Natural killer cell (primary cell): ENCODE measurements at regions not wholly inside any gene's neighbourhood (a gene's known extent, or its start where the extent isn't known, plus 50 kb on each side); places are given as distances from the start of the nearest gene placed in this dataset.

ENCODE experiments used
- ATAC-seq, 3 donors: fragments of 150-1000 bp in 2 of 3; fragments of 200-7000 bp in 1 of 3; cut with Tn5 transposase; 1 replicate in 1 of 3; 2 replicates in 2 of 3; pipeline ENCODE4 v1.10.0; 2021; ENCODE audit warnings: mild to moderate bottlenecking in 2 of 3, moderate library complexity in 2 of 3
- DNase-seq, 2 donors: peaks; one replicate each; pipeline versions ENCODE4 v3.0.0 to v3.0.0-alpha.2; 2013 to 2021; ENCODE audit warnings: mixed read lengths in 1 of 2
- H3K27ac ChIP-seq: one replicate; pipeline ENCODE4 v1.5.1; 2013; ENCODE audit warnings: mild to moderate bottlenecking, low read length
- H3K27me3 ChIP-seq: one replicate; pipeline ENCODE4 v1.6.1; 2013; ENCODE audit warnings: low read length; ENCODE audit not compliant: control insufficient read depth, insufficient read depth
- H3K36me3 ChIP-seq: one replicate; pipeline ENCODE4 v1.6.1; 2013; ENCODE audit warnings: low read length; ENCODE audit not compliant: control insufficient read depth, insufficient read depth
- H3K4me1 ChIP-seq: one replicate; pipeline ENCODE4 v1.6.1; 2013; ENCODE audit warnings: low read length; ENCODE audit not compliant: control insufficient read depth, insufficient read depth
- H3K4me3 ChIP-seq: one replicate; pipeline ENCODE4 v1.5.1; 2013; ENCODE audit warnings: low read length
- H3K9me3 ChIP-seq: one replicate; pipeline ENCODE4 v1.6.1; 2013; ENCODE audit warnings: low read length; ENCODE audit not compliant: control insufficient read depth, insufficient read depth
- H3K27ac Mint-ChIP-seq, 2 donors: one replicate each; pipeline ENCODE4 v1.8.0; 2022; ENCODE audit warnings: mild to moderate bottlenecking in 2 of 2, mixed read lengths in 2 of 2, moderate library complexity in 1 of 2
- H3K27me3 Mint-ChIP-seq, 2 donors: one replicate each; pipeline ENCODE4 v1.8.0; 2022; ENCODE audit warnings: low read depth in 2 of 2, mixed read lengths in 2 of 2
- H3K36me3 Mint-ChIP-seq: one replicate; pipeline ENCODE4 v1.8.0; 2022; ENCODE audit warnings: mixed read lengths
- H3K4me1 Mint-ChIP-seq, 2 donors: one replicate each; pipeline ENCODE4 v1.8.0; 2022; ENCODE audit warnings: mixed read lengths in 2 of 2
- H3K4me3 Mint-ChIP-seq: one replicate; pipeline ENCODE4 v1.8.0; 2022; ENCODE audit warnings: mild to moderate bottlenecking, moderate library complexity, mixed read lengths
- H3K9me3 Mint-ChIP-seq, 2 donors: one replicate each; pipeline ENCODE4 v1.8.0; 2022; ENCODE audit warnings: mixed read lengths in 2 of 2
- WGBS: methylation state at CpG from one replicate; pipeline ENCODE4 v1.1.7; 2013; ENCODE audit warnings: missing lambda C conversion rate; ENCODE audit not compliant: insufficient coverage; 5-methylcytosine and 5-hydroxymethylcytosine counted together
- intact Hi-C: fragments of 100-400 bp; cut with micrococcal nuclease; formaldehyde crosslinking; loops from one replicate; pipeline ENCODE4 v1.14.2; 2022
- TF ChIP-seq, protein P1 (sequence below): fragments of 200-600 bp; IDR thresholded peaks from one replicate; pipeline ENCODE4 v1.8.0; 2022; ENCODE audit warnings: antibody characterized with exemption

DNA sequence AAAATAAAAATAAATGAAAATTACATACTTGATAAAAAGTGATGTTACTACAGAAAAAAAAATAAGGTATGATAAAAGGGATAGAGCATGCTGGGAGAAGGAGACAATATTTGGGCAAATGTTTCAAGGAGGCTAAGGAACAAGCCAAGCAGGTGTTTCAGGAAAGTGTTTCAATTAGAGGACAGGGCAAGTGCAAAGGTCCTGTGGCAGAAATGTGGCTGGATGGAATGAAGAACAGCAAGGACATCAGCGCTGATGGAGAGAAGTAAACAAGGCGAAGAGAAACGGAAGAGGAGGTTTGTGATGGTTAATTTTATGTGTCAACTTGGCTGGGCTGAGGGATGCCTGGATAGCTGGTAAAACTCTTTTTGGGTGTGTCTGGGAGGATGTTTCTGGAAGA lies 331.2 kb upstream of the C16orf82 start:
- H3K27ac ChIP-seq: no peak overlapping the region
- H3K27me3 Mint-ChIP-seq: peaks cover 0 to 16% of the 10 kb centered on the region in 2 donors
- TF ChIP-seq, protein P1, sequence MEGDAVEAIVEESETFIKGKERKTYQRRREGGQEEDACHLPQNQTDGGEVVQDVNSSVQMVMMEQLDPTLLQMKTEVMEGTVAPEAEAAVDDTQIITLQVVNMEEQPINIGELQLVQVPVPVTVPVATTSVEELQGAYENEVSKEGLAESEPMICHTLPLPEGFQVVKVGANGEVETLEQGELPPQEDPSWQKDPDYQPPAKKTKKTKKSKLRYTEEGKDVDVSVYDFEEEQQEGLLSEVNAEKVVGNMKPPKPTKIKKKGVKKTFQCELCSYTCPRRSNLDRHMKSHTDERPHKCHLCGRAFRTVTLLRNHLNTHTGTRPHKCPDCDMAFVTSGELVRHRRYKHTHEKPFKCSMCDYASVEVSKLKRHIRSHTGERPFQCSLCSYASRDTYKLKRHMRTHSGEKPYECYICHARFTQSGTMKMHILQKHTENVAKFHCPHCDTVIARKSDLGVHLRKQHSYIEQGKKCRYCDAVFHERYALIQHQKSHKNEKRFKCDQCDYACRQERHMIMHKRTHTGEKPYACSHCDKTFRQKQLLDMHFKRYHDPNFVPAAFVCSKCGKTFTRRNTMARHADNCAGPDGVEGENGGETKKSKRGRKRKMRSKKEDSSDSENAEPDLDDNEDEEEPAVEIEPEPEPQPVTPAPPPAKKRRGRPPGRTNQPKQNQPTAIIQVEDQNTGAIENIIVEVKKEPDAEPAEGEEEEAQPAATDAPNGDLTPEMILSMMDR: no peak
- no peaks in the 10 kb centered on the region for H3K4me1 Mint-ChIP-seq
- H3K36me3 Mint-ChIP-seq: no peaks in the 10 kb centered on the region
- no peaks in the 10 kb centered on the region for H3K4me1 ChIP-seq
- no peak overlapping the region for H3K4me3 Mint-ChIP-seq
- no peaks in the 10 kb centered on the region for H3K27me3 ChIP-seq
- DNase-seq: no peak
- H3K9me3 ChIP-seq: no peaks in the 10 kb centered on the region
- H3K9me3 Mint-ChIP-seq: peaks cover 0 to 2% of the 10 kb centered on the region in 2 donors
- no peaks in the 10 kb centered on the region for H3K36me3 ChIP-seq
- H3K4me3 ChIP-seq: no peak overlapping the region
- WGBS: 98% methylated on average over 3 of the region's 3 CpGs
- no peak for ATAC-seq
- intact Hi-C loops: no loop called here
- no peak overlapping the region for H3K27ac Mint-ChIP-seq

DNA sequence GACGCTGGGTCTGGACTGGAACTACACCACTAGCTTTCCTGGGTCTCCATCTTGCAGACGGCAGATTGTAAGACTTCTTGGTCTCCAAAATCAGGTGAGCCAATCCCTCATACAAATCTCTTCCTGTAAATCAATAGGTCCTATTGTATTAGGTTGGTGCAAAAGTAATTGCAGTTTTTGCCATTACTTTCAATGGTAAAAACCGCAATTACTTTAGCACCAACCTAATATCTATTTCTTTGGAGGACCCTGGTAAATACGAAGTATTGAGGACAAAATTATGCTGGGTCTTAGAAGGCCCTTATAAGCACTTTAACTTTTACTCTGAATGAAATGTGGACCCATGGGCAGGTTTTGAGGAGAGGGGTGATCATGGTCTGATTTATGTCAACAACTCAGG lies 330.6 kb upstream of the C16orf82 start:
- Histone ChIP-seq H3K27me3 (no peaks in the 10 kb centered on the region), H3K4me1 (no peaks in the 10 kb centered on the region), H3K9me3 (no peaks in the 10 kb centered on the region), H3K36me3 (no peaks in the 10 kb centered on the region), H3K27ac (no peak overlapping the region), H3K4me3 (no peak overlapping the region)
- 82% methylated on average over 3 of the region's 4 CpGs for WGBS
- H3K4me3 Mint-ChIP-seq: no peak overlapping the region
- H3K27ac Mint-ChIP-seq: no peak overlapping the region
- peaks cover 0 to 16% of the 10 kb centered on the region in 2 donors for H3K27me3 Mint-ChIP-seq
- DNase-seq: no peak
- H3K9me3 Mint-ChIP-seq: peaks cover 0 to 2% of the 10 kb centered on the region in 2 donors
- TF ChIP-seq, protein P1: no peak
- no peaks in the 10 kb centered on the region for H3K36me3 Mint-ChIP-seq
- intact Hi-C loops: no loop called here
- no peak for ATAC-seq
- H3K4me1 Mint-ChIP-seq: no peaks in the 10 kb centered on the region

DNA sequence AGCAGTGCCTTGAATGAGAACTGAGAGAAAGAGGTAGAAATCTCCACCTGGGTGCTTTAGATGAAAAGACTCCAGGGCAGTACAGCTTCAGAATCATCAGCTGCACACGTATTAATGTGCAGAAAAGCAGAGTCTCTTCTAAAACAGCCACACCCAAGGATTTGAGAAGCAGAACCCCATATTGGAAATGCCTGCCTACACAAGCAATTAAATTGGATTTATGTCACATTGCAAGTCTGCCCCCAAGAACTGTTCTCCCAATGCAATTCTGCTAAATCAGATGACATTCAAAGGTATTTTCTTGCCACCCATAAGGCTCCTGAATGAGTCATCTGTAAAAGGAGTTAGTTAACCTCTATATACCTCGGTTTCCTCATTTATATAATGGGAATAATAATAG lies 326.0 kb upstream of the C16orf82 start:
- H3K4me1 ChIP-seq: no peaks in the 10 kb centered on the region
- H3K9me3 ChIP-seq: no peaks in the 10 kb centered on the region
- no peaks in the 10 kb centered on the region for H3K27me3 ChIP-seq
- no peaks in the 10 kb centered on the region for H3K36me3 ChIP-seq
- TF ChIP-seq, protein P1: no peak
- Mint-ChIP-seq H3K4me3 (no peak overlapping the region), H3K36me3 (no peaks in the 10 kb centered on the region), H3K27ac (no peak overlapping the region), H3K27me3 (peaks cover 5 to 10% of the 10 kb centered on the region in 2 donors), H3K4me1 (no peaks in the 10 kb centered on the region), H3K9me3 (no peaks in the 10 kb centered on the region)
- 59% methylated on average over 1 of the region's 2 CpGs for WGBS
- no peak overlapping the region for H3K4me3 ChIP-seq
- intact Hi-C loops: no loop called here
- DNase-seq (no peak), ATAC-seq (no peak)
- no peak overlapping the region for H3K27ac ChIP-seq

DNA sequence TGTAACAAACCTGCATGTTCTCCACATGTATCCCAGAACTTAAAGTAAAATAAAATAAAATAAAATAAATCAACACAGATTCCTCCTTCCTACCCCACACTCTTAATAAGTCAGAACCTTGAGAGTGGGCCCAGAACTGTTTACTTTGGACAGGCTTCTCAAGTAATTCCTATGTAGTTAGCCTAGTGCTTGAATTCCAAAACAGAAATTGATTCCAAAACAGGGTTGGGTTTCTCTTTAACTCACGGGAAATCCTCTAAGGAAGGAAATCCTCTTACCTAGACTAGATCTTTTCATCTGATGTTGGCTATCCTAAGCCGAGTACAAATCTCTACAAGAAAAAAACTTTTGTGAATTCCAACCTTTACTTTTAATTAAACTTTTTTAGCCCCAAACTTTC lies 324.7 kb upstream of the C16orf82 start:
- no peaks in the 10 kb centered on the region for H3K9me3 Mint-ChIP-seq
- no peak overlapping the region for H3K27ac Mint-ChIP-seq
- TF ChIP-seq, protein P1: no peak
- Histone ChIP-seq H3K27ac (no peak overlapping the region), H3K27me3 (no peaks in the 10 kb centered on the region), H3K4me3 (no peak overlapping the region), H3K36me3 (no peaks in the 10 kb centered on the region), H3K9me3 (no peaks in the 10 kb centered on the region), H3K4me1 (no peaks in the 10 kb centered on the region)
- H3K4me3 Mint-ChIP-seq: no peak overlapping the region
- no peak for DNase-seq
- intact Hi-C loops: no loop called here
- WGBS: 27% methylated on average over 2 of the region's 2 CpGs
- no peaks in the 10 kb centered on the region for H3K4me1 Mint-ChIP-seq
- no peak for ATAC-seq
- peaks cover 5 to 11% of the 10 kb centered on the region in 2 donors for H3K27me3 Mint-ChIP-seq
- no peaks in the 10 kb centered on the region for H3K36me3 Mint-ChIP-seq
